SH-SY5Y (cell line): ENCODE measurements at regions not wholly inside any gene's neighbourhood (a gene's known extent, or its start where the extent isn't known, plus 50 kb on each side); places are given as distances from the start of the nearest gene placed in this dataset.

ENCODE experiments used
- GATA2 ChIP-seq: IDR thresholded peaks from 2 replicates; pipeline ENCODE4 v1.6.1; 2011; ENCODE audit warnings: mild to moderate bottlenecking, low read depth, low read length
- GATA3 ChIP-seq: IDR thresholded peaks from 2 replicates; pipeline ENCODE4 v1.6.1; 2011; ENCODE audit warnings: low read depth, mild to moderate bottlenecking, low read length, moderate library complexity

DNA sequence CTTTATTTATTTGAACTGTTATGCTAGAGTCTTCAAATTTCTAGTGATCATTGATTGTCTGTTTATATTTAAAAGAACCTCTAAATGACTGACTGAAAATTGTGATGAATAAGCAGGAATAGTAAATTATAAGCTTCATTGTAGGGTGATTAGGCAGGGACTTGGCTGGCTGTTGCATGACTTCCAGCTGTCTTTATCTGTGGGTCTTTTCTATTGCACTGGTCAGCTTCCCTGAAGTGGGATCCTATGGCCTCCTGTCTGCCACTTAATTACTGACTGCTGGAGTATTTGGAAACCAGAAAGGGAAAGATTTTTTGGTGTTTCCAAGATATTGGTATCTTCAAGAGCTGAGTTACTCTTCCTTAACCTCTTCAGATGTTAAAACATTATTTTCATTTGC lies 123.0 kb upstream of the CCNH start:
- TF ChIP-seq GATA2: no peak
- no peak for TF ChIP-seq GATA3
